ENCODE measurements at regions not wholly inside any gene's neighbourhood (a gene's known extent, or its start where the extent isn't known, plus 50 kb on each side); places are given as distances from the start of the nearest gene placed in this dataset.

DNA sequence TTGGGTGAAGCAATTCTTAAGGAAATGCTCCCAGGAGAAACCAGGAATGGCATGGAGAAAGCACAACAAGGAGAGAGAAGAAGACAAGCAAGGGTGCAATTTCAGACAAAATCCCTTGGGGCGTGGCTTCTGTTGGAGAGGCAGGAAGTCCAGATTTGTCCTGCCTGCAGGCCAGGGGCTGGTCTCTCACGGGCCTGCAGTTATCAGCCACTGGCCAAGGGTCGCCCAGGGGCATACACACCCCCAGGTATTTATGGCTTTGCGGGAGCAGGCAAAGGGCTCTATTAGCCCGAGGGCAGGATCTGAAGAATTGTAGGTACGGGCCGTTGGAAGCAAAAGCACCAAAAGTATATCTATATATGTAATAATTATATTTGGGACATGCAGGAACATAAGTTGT is 87.7 kb downstream of the IYD start:
- Histone ChIP-seq H3K27ac (ENCODE audit: control insufficient read depth, insufficient read depth, low read length) (no peak overlapping the region), H3K27me3 (ENCODE audit: control insufficient read depth, extremely low read depth, insufficient read depth, low read length) (no peaks in the 10 kb centered on the region), H3K9ac (ENCODE audit: control insufficient read depth, extremely low read depth, insufficient read depth, low read length) (no peak overlapping the region), H3K36me3 (ENCODE audit: control insufficient read depth in 2 of 2, extremely low read depth in 1 of 2, insufficient read depth in 2 of 2, low read length in 2 of 2) (no peaks in the 10 kb centered on the region), H3K79me2 (ENCODE audit: control insufficient read depth, insufficient read depth, low read length) (no peaks in the 10 kb centered on the region), H3K4me3 (ENCODE audit: control insufficient read depth in 2 of 3, extremely low read depth in 1 of 3, insufficient read depth in 2 of 3, low read depth in 1 of 3, low read length in 3 of 3) (no peak overlapping the region), H3K9me3 (ENCODE audit: control insufficient read depth, low read depth, low read length) (no peaks in the 10 kb centered on the region), H2AFZ (ENCODE audit: control insufficient read depth, low read length) (no peak overlapping the region), H4K20me1 (ENCODE audit: control insufficient read depth, extremely low read depth, insufficient read depth, low read length) (no peaks in the 10 kb centered on the region), H3K4me2 (ENCODE audit: control insufficient read depth, extremely low read depth, insufficient read depth, low read depth, low read length) (no peak overlapping the region), H3K4me1 (ENCODE audit: control insufficient read depth, extremely low read depth, insufficient read depth, low read length) (no peaks in the 10 kb centered on the region), H3K9me1 (ENCODE audit: control insufficient read depth, extremely low read depth, insufficient read depth, low read length) (no peaks in the 10 kb centered on the region)
- TF ChIP-seq EZH2 (IDR thresholded peaks at IDR 0.05; ENCODE audit: low read length), result no peak
- TF ChIP-seq, protein P1, sequence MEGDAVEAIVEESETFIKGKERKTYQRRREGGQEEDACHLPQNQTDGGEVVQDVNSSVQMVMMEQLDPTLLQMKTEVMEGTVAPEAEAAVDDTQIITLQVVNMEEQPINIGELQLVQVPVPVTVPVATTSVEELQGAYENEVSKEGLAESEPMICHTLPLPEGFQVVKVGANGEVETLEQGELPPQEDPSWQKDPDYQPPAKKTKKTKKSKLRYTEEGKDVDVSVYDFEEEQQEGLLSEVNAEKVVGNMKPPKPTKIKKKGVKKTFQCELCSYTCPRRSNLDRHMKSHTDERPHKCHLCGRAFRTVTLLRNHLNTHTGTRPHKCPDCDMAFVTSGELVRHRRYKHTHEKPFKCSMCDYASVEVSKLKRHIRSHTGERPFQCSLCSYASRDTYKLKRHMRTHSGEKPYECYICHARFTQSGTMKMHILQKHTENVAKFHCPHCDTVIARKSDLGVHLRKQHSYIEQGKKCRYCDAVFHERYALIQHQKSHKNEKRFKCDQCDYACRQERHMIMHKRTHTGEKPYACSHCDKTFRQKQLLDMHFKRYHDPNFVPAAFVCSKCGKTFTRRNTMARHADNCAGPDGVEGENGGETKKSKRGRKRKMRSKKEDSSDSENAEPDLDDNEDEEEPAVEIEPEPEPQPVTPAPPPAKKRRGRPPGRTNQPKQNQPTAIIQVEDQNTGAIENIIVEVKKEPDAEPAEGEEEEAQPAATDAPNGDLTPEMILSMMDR (optimal IDR thresholded peaks at IDR 0.05 in 1 of 3, IDR thresholded peaks at IDR 0.05 in 1 of 3, conservative IDR thresholded peaks at IDR 0.05 in 1 of 3; ENCODE audit: extremely low read depth in 1 of 3, insufficient read depth in 2 of 3, low read length in 3 of 3), result no peak
- DNase-seq (ENCODE audit: low read depth, low spot score), result no peak
- dilution Hi-C loops (cut with MboI; ENCODE audit: extremely low pct_ligation_motif_present, low sequenced_read_pairs), result no loop called here
- no peak for FAIRE-seq

DNA sequence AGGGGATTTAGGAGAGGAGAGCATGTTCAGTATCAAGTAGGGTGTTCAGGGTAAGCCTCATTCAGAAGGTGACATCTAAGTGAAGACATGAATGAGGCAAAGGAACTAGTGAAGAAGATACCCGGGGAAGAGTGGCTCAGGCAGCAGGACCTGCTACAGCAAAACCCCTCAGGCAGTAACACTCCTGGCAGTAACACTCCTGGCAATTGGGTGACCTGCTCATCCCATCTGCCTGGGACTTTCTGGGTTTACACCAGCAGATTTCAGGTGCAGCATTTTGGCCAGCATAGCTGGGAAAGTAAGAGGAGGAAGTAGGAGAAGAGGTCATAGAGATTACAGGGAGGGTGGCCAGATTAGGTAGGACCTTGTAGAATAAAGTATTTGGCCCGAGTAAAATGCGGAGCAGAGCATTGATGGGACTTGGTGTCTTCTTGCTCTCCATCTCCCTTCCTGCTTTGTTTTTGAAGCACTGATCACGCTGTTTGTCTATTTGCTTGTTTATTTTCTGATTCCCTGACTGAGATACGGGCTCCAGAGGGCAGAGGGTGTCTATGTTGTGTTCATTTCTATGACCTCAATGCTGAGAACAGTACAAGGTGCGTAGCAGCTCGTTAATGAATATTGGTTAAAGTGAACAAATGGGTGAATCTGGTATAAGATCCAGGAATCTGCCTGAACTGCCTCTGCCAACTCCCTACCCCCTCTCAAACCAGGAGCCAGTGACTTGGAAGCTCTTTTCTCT is 88.3 kb downstream of the IYD start:
- no peak overlapping the region for H3K9ac ChIP-seq (ENCODE audit: control insufficient read depth, extremely low read depth, insufficient read depth, low read length)
- no peak for FAIRE-seq

More for the DNA sequence above, 88.3 kb downstream of the IYD start:
- no peak for DNase-seq (ENCODE audit: low read depth, low spot score)
- no peak for TF ChIP-seq EZH2 (IDR thresholded peaks at IDR 0.05; ENCODE audit: low read length)
- TF ChIP-seq, protein P1 (optimal IDR thresholded peaks at IDR 0.05 in 1 of 3, IDR thresholded peaks at IDR 0.05 in 1 of 3, conservative IDR thresholded peaks at IDR 0.05 in 1 of 3; ENCODE audit: extremely low read depth in 1 of 3, insufficient read depth in 2 of 3, low read length in 3 of 3), result no peak
- no peaks in the 10 kb centered on the region for H4K20me1 ChIP-seq (ENCODE audit: control insufficient read depth, extremely low read depth, insufficient read depth, low read length)
- H3K27ac ChIP-seq (ENCODE audit: control insufficient read depth, insufficient read depth, low read length), result no peak overlapping the region
- dilution Hi-C loops (cut with MboI; ENCODE audit: extremely low pct_ligation_motif_present, low sequenced_read_pairs), result no loop called here
- H3K27me3 ChIP-seq (ENCODE audit: control insufficient read depth, extremely low read depth, insufficient read depth, low read length), result no peaks in the 10 kb centered on the region
- no peak overlapping the region for H3K4me3 ChIP-seq (ENCODE audit: control insufficient read depth in 2 of 3, extremely low read depth in 1 of 3, insufficient read depth in 2 of 3, low read depth in 1 of 3, low read length in 3 of 3)
- H3K4me1 ChIP-seq (ENCODE audit: control insufficient read depth, extremely low read depth, insufficient read depth, low read length), result no peaks in the 10 kb centered on the region
- H3K9me1 ChIP-seq (ENCODE audit: control insufficient read depth, extremely low read depth, insufficient read depth, low read length), result no peaks in the 10 kb centered on the region
- no peaks in the 10 kb centered on the region for H3K36me3 ChIP-seq (ENCODE audit: control insufficient read depth in 2 of 2, extremely low read depth in 1 of 2, insufficient read depth in 2 of 2, low read length in 2 of 2)
- no peaks in the 10 kb centered on the region for H3K79me2 ChIP-seq (ENCODE audit: control insufficient read depth, insufficient read depth, low read length)
- H2AFZ ChIP-seq (ENCODE audit: control insufficient read depth, low read length), result no peak overlapping the region
- H3K9me3 ChIP-seq (ENCODE audit: control insufficient read depth, low read depth, low read length), result no peaks in the 10 kb centered on the region
- H3K4me2 ChIP-seq (ENCODE audit: control insufficient read depth, extremely low read depth, insufficient read depth, low read depth, low read length), result no peak overlapping the region

Measured in keratinocyte (primary cell).